NT2/D1 (cell line): ENCODE measurements at regions not wholly inside any gene's neighbourhood (a gene's known extent, or its start where the extent isn't known, plus 50 kb on each side); places are given as distances from the start of the nearest gene placed in this dataset.

ENCODE experiments used
- SUZ12 ChIP-seq: IDR thresholded peaks from 2 replicates; pipeline ENCODE4 v1.6.1; 2011; ENCODE audit not compliant: insufficient read length, insufficient read depth; ENCODE audit errors: extremely low read depth
- ZNF274 ChIP-seq: IDR thresholded peaks from 2 replicates; pipeline ENCODE4 v1.6.1; 2011; ENCODE audit warnings: mild to moderate bottlenecking, low read depth, low read length

- TF ChIP-seq SUZ12 (no peak), ZNF274 (no peak)
These were observed 778.5 kb upstream of the CDH10 start for GRCh38 chr5:25423271-25423670.
